ENCODE measurements at regions not wholly inside any gene's neighbourhood (a gene's known extent, or its start where the extent isn't known, plus 50 kb on each side); places are given as distances from the start of the nearest gene placed in this dataset.

GRCh38 chr12:3398196-3398789 is 92.7 kb upstream of the PRMT8 start:
- DNase-seq: no peak
- Mint-ChIP-seq H3K27me3 (ENCODE audit: insufficient read depth) (no peaks in the 10 kb centered on the region; the same call in 1 of the 2 replicates), H3K4me3 (no peak overlapping the region), H3K9me3 (no peaks in the 10 kb centered on the region; the same call in 1 of the 2 replicates), H3K4me1 (ENCODE audit: low read depth) (no peaks in the 10 kb centered on the region), H3K27ac (no peak overlapping the region), H3K36me3 (ENCODE audit: low read depth) (no peaks in the 10 kb centered on the region)
- no peak for TF ChIP-seq CTCF (IDR thresholded peaks at IDR 0.05)

GRCh38 chr12:3405821-3406220 is 85.2 kb upstream of the PRMT8 start:
- Mint-ChIP-seq H3K27me3 (ENCODE audit: insufficient read depth) (peaks cover 10% of the 10 kb centered on the region), H3K4me1 (ENCODE audit: low read depth) (no peaks in the 10 kb centered on the region), H3K27ac (no peak overlapping the region), H3K4me3 (no peak overlapping the region), H3K9me3 (peaks cover 21% of the 10 kb centered on the region), H3K36me3 (ENCODE audit: low read depth) (no peaks in the 10 kb centered on the region)
- TF ChIP-seq CTCF (IDR thresholded peaks at IDR 0.05): no peak
- DNase-seq: no peak

GRCh38 chr12:3407723-3408122 is 83.3 kb upstream of the PRMT8 start:
- TF ChIP-seq CTCF (IDR thresholded peaks at IDR 0.05): no peak
- peaks cover 10% of the 10 kb centered on the region for H3K27me3 Mint-ChIP-seq (ENCODE audit: insufficient read depth)
- no peak for DNase-seq
- H3K4me3 Mint-ChIP-seq: no peak overlapping the region
- no peaks in the 10 kb centered on the region for H3K4me1 Mint-ChIP-seq (ENCODE audit: low read depth)
- no peak overlapping the region for H3K27ac Mint-ChIP-seq
- H3K36me3 Mint-ChIP-seq (ENCODE audit: low read depth): no peaks in the 10 kb centered on the region
- peaks cover 21% of the 10 kb centered on the region for H3K9me3 Mint-ChIP-seq

GRCh38 chr12:3409662-3410061 is 81.3 kb upstream of the PRMT8 start:
- Mint-ChIP-seq H3K4me3 (no peak overlapping the region), H3K4me1 (ENCODE audit: low read depth) (no peaks in the 10 kb centered on the region), H3K27ac (no peak overlapping the region), H3K36me3 (ENCODE audit: low read depth) (no peaks in the 10 kb centered on the region), H3K9me3 (peaks cover 21% of the 10 kb centered on the region), H3K27me3 (ENCODE audit: insufficient read depth) (peaks cover 10% of the 10 kb centered on the region)
- no peak for TF ChIP-seq CTCF (IDR thresholded peaks at IDR 0.05)
- no peak for DNase-seq

- peaks cover 22% of the 10 kb centered on the region for H3K27me3 Mint-ChIP-seq (ENCODE audit: insufficient read depth)
- DNase-seq: no peak
These were observed 74.8 kb upstream of the PRMT8 start for GRCh38 chr12:3416159-3416558.

More at GRCh38 chr12:3416159-3416558, 74.8 kb upstream of the PRMT8 start:
- Mint-ChIP-seq H3K9me3 (no peaks in the 10 kb centered on the region), H3K27ac (no peak overlapping the region), H3K4me1 (ENCODE audit: low read depth) (no peaks in the 10 kb centered on the region), H3K4me3 (no peak overlapping the region), H3K36me3 (ENCODE audit: low read depth) (no peaks in the 10 kb centered on the region)
- TF ChIP-seq CTCF (IDR thresholded peaks at IDR 0.05): no peak

Measured in HFFc6 (cell line).